GM12891 (cell line): ENCODE measurements at regions not wholly inside any gene's neighbourhood (a gene's known extent, or its start where the extent isn't known, plus 50 kb on each side); places are given as distances from the start of the nearest gene placed in this dataset.

ENCODE experiments used
- PAX5 ChIP-seq: IDR thresholded peaks from 2 replicates; pipeline ENCODE4 v1.6.1; 2011; ENCODE audit warnings: low read length, moderate library complexity, mild to moderate bottlenecking; ENCODE audit not compliant: insufficient read depth, severe bottlenecking
- POLR2A ChIP-seq: IDR thresholded peaks from 2 replicates; pipeline ENCODE4 v1.6.1; 2011; ENCODE audit warnings: low read depth, low read length, control low read depth
- POLR2AphosphoS5 ChIP-seq: IDR thresholded peaks from 2 replicates; pipeline ENCODE4 v1.6.1; 2011; ENCODE audit warnings: low read depth, low read length, control low read depth
- POU2F2 ChIP-seq: IDR thresholded peaks from 2 replicates; pipeline ENCODE4 v1.6.1; 2011; ENCODE audit warnings: low read depth, mild to moderate bottlenecking, control low read depth, low read length, moderate library complexity
- SPI1 ChIP-seq: IDR thresholded peaks from 2 replicates; pipeline ENCODE4 v1.6.1; 2011; ENCODE audit warnings: low read depth, low read length, control low read depth

GRCh38 chr3:69532547-69533224 is 146.8 kb upstream of the FRMD4B start:
- TF ChIP-seq SPI1 (no peak), POU2F2 (no peak), POLR2AphosphoS5 (no peak), POLR2A (no peak), PAX5 (no peak)
